Progenitor cell of endocrine pancreas (in vitro differentiated cells): ENCODE measurements at regions not wholly inside any gene's neighbourhood (a gene's known extent, or its start where the extent isn't known, plus 50 kb on each side); places are given as distances from the start of the nearest gene placed in this dataset.

Source experiments
- DNase-seq: peaks from one replicate; pipeline ENCODE4 v3.0.0; 2021; ENCODE audit warnings: low spot score; ENCODE audit not compliant: unreplicated experiment
- H3K27ac Mint-ChIP-seq: 2 replicates; pipeline ENCODE4 v1.8.0; 2021; ENCODE audit warnings: mild to moderate bottlenecking, moderate library complexity, mixed read lengths
- H3K27me3 Mint-ChIP-seq: 2 replicates; pipeline ENCODE4 v1.8.0; 2021; ENCODE audit warnings: mixed read lengths
- H3K36me3 Mint-ChIP-seq: 2 replicates; pipeline ENCODE4 v1.8.0; 2022; ENCODE audit warnings: mixed read lengths; ENCODE audit not compliant: insufficient read depth
- H3K4me1 Mint-ChIP-seq: 2 replicates; pipeline ENCODE4 v1.8.0; 2021; ENCODE audit warnings: low read depth, mixed read lengths
- H3K4me3 Mint-ChIP-seq: 2 replicates; pipeline ENCODE4 v1.8.0; 2021; ENCODE audit warnings: low read depth, mild to moderate bottlenecking, moderate library complexity, mixed read lengths
- H3K9me3 Mint-ChIP-seq: 2 replicates; pipeline ENCODE4 v1.8.0; 2021; ENCODE audit warnings: low read depth, mixed read lengths
- CTCF ChIP-seq: fragments of 200-600 bp; sonication (generic); IDR thresholded peaks from one replicate; pipeline ENCODE4 v1.5.0; 2021; ENCODE audit warnings: antibody characterized with exemption, mild to moderate bottlenecking; ENCODE audit not compliant: unreplicated experiment

GRCh38 chr6:53408826-53409225 is 60.1 kb upstream of the ELOVL5 start:
- H3K9me3 Mint-ChIP-seq = no peaks in the 10 kb centered on the region
- DNase-seq = no peak
- no peak overlapping the region for H3K27ac Mint-ChIP-seq
- no peak overlapping the region for H3K4me3 Mint-ChIP-seq
- no peaks in the 10 kb centered on the region for H3K36me3 Mint-ChIP-seq
- H3K4me1 Mint-ChIP-seq = peaks cover 3% of the 10 kb centered on the region
- peaks cover 4% of the 10 kb centered on the region for H3K27me3 Mint-ChIP-seq
- TF ChIP-seq CTCF = no peak

GRCh38 chr6:53399027-53399344 is 50.2 kb upstream of the ELOVL5 start:
- Mint-ChIP-seq H3K4me3 (no peak overlapping the region), H3K36me3 (no peaks in the 10 kb centered on the region), H3K27me3 (peaks cover 5% of the 10 kb centered on the region), H3K4me1 (peaks cover 9% of the 10 kb centered on the region), H3K9me3 (no peaks in the 10 kb centered on the region), H3K27ac (no peak overlapping the region)
- DNase-seq = no peak
- no peak for TF ChIP-seq CTCF

GRCh38 chr6:53398247-53399026 is 49.7 kb upstream of the ELOVL5 start:
- no peak for DNase-seq
- no peak for TF ChIP-seq CTCF
- peaks cover 9% of the 10 kb centered on the region for H3K4me1 Mint-ChIP-seq
- peaks cover 5% of the 10 kb centered on the region for H3K27me3 Mint-ChIP-seq
- no peaks in the 10 kb centered on the region for H3K9me3 Mint-ChIP-seq
- no peak overlapping the region for H3K27ac Mint-ChIP-seq
- H3K36me3 Mint-ChIP-seq = no peaks in the 10 kb centered on the region
- no peak overlapping the region for H3K4me3 Mint-ChIP-seq
